H1 (cell line): ENCODE measurements at regions not wholly inside any gene's neighbourhood (a gene's known extent, or its start where the extent isn't known, plus 50 kb on each side); places are given as distances from the start of the nearest gene placed in this dataset.

Experiments used
- CTCF ChIP-seq, 3 experiments: IDR thresholded peaks; 1 replicate in 2 of 3; 2 replicates in 1 of 3; pipeline versions ENCODE4 v1.5.1 to v1.6.1; 2011; ENCODE audit warnings: low read length in 3 of 3, mild to moderate bottlenecking in 3 of 3, inconsistent platforms in 2 of 3, low read depth in 1 of 3, moderate library complexity in 1 of 3; ENCODE audit not compliant: insufficient read depth in 1 of 3; ENCODE audit errors: control extremely low read depth in 1 of 3
- NRF1 ChIP-seq: IDR thresholded peaks from 2 replicates; pipeline ENCODE4 v1.6.1; 2011; ENCODE audit warnings: mild to moderate bottlenecking, low read depth, low read length, improper control_type of control experiment
- RNF2 ChIP-seq: fragments of 200-900, 300-1000 bp; sonication (generic); IDR thresholded peaks from 2 replicates; pipeline ENCODE4 v1.7.1; 2016; ENCODE audit warnings: borderline replicate concordance, low read depth, mild to moderate bottlenecking, antibody characterized with exemption, low read length; ENCODE audit not compliant: poor library complexity, severe bottlenecking; ENCODE audit errors: missing control alignments
- TF ChIP-seq, protein P1 (sequence below): IDR thresholded peaks from 2 replicates; pipeline ENCODE4 v1.6.1; 2012; ENCODE audit warnings: inconsistent platforms

DNA sequence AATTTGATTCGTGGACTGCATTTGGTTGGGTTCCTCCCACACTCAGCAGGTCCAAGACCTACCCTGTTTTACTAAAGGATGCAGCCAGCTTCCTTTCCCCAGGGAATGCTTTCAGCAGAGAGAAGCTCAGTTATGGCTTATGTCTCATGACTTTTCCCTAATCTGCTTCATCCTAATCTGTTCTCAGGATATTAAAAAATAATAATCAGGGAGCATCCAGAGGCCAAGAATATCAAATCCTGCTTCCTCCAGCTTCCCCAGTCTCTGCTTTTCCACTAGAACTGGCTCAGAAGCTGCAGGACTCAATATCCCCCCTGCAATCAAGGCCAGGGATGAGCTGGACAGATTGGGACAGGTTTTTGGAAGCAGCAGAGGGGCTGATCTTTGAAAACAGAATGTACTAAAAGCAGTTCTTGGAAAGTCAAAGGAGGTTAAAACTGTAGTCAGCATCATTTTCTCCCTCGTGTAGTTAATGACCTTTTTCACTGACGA is 326.9 kb upstream of the TNP1 start:
- no peak for TF ChIP-seq CTCF (IDR thresholded peaks at IDR 0.05; ENCODE audit: control extremely low read depth in 1 of 3, insufficient read depth in 1 of 3, low read depth in 1 of 3, low read length in 3 of 3)
- TF ChIP-seq RNF2, result no peak
- TF ChIP-seq, protein P1, sequence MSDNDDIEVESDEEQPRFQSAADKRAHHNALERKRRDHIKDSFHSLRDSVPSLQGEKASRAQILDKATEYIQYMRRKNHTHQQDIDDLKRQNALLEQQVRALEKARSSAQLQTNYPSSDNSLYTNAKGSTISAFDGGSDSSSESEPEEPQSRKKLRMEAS, result no peak
- no peak for TF ChIP-seq NRF1
